AG04450 (cell line): ENCODE measurements at regions not wholly inside any gene's neighbourhood (a gene's known extent, or its start where the extent isn't known, plus 50 kb on each side); places are given as distances from the start of the nearest gene placed in this dataset.
"Not testable (repeated sequence)": the region's sequence is repeated elsewhere in the genome, so short reads cannot be mapped to it uniquely, and the experiment has no call there.

Source experiments
- CTCF ChIA-PET: fragments of 300-600, 350-600 bp; formaldehyde crosslinking; extraction: SDS; loops from one replicate; lab custom pipeline; 2022; ENCODE audit warnings: antibody characterized with exemption, inconsistent platforms; lab: Charles Lee
- POLR2A ChIA-PET: fragments of 350-600 bp; formaldehyde crosslinking; extraction: SDS; loops from one replicate; lab custom pipeline; 2021; ENCODE audit warnings: antibody characterized with exemption, inconsistent platforms; lab: Yijun Ruan, JAX
- DNase-seq: peaks from one replicate; pipeline ENCODE4 v3.0.0-alpha.2; 2011; ENCODE audit warnings: low read depth, low spot score
- H3K27ac ChIP-seq: one replicate; pipeline ENCODE4 v1.5.1; 2012; ENCODE audit warnings: low read depth, low read length, control low read depth
- H3K27me3 ChIP-seq: one replicate; pipeline ENCODE4 v1.6.0; 2012; ENCODE audit warnings: low read length; ENCODE audit not compliant: control insufficient read depth, insufficient read depth
- H3K4me3 ChIP-seq: 2 replicates; pipeline ENCODE4 v1.5.1; 2011; ENCODE audit warnings: mild to moderate bottlenecking, low read depth, low read length, control low read depth
- H3K9me3 ChIP-seq: 2 replicates; pipeline ENCODE4 v1.5.1; 2012; ENCODE audit warnings: low read length; ENCODE audit not compliant: control insufficient read depth, insufficient read depth
- CTCF ChIP-seq: IDR thresholded peaks from 2 replicates; pipeline ENCODE4 v1.5.1; 2011; ENCODE audit warnings: low read depth, low read length, control low read depth, inconsistent platforms

GRCh38 chr22:49398115-49398514, 429.6 kb downstream of the BRD1 start:
- ChIA-PET CTCF (no interaction called here), POLR2A (no interaction called here)
- DNase-seq: no peak
- no peak for TF ChIP-seq CTCF
- Histone ChIP-seq H3K9me3 (peaks cover 85% of the 10 kb centered on the region), H3K27ac (no peak overlapping the region), H3K27me3 (no peaks in the 10 kb centered on the region), H3K4me3 (no peak overlapping the region)

GRCh38 chr22:49396817-49397216, 430.9 kb downstream of the BRD1 start:
- Histone ChIP-seq H3K27ac (no peak overlapping the region), H3K27me3 (no peaks in the 10 kb centered on the region), H3K4me3 (no peak overlapping the region), H3K9me3 (peaks cover 87% of the 10 kb centered on the region)
- no peak for DNase-seq
- ChIA-PET POLR2A (no interaction called here), CTCF (no interaction called here)
- no peak for TF ChIP-seq CTCF

GRCh38 chr22:49395617-49396016, 432.1 kb downstream of the BRD1 start:
- no peak for DNase-seq
- H3K27me3 ChIP-seq: no peaks in the 10 kb centered on the region
- ChIA-PET POLR2A (no interaction called here), CTCF (no interaction called here)
- peaks cover 86% of the 10 kb centered on the region for H3K9me3 ChIP-seq
- no peak for TF ChIP-seq CTCF
- H3K27ac ChIP-seq: no peak overlapping the region
- no peak overlapping the region for H3K4me3 ChIP-seq

GRCh38 chr22:49395062-49395461, 432.6 kb downstream of the BRD1 start:
- CTCF ChIA-PET: not testable (repeated sequence)

GRCh38 chr22:49394116-49394785, 433.4 kb downstream of the BRD1 start:
- DNase-seq: no peak
- Histone ChIP-seq H3K27ac (no peak overlapping the region), H3K4me3 (no peak overlapping the region), H3K9me3 (peaks cover 77% of the 10 kb centered on the region), H3K27me3 (no peaks in the 10 kb centered on the region)
- CTCF ChIA-PET: no interaction called here
- POLR2A ChIA-PET: no interaction called here
- no peak for TF ChIP-seq CTCF

More at GRCh38 chr22:49395062-49395461, 432.6 kb downstream of the BRD1 start:
- H3K4me3 ChIP-seq, H3K27me3 ChIP-seq, DNase-seq, POLR2A ChIA-PET, H3K27ac ChIP-seq: not testable (repeated sequence)
- peaks cover 85% of the 10 kb centered on the region for H3K9me3 ChIP-seq
